Stimulated activated CD4-positive, alpha-beta T cell treated with anti-CD3 and anti-CD28 coated beads, Interleukin-2, amount 100 ng/mL, for 24 hours (primary cell): ENCODE measurements at regions not wholly inside any gene's neighbourhood (a gene's known extent, or its start where the extent isn't known, plus 50 kb on each side); places are given as distances from the start of the nearest gene placed in this dataset.
"Not testable (repeated sequence)": the region's sequence is repeated elsewhere in the genome, so short reads cannot be mapped to it uniquely, and the experiment has no call there.

Experiments
- DNase-seq, 2 donors: peaks; one replicate each; pipeline ENCODE4 v3.0.0-alpha.2; 2020

- DNase-seq, result no peak
Observed at GRCh38 chr2:117562654-117563053, 251.8 kb upstream of the DDX18 start.

GRCh38 chr2:117571590-117572349 lies 242.7 kb upstream of the DDX18 start:
- no peak for DNase-seq

- DNase-seq, result no peak
Observed at GRCh38 chr2:117587310-117587709, 227.2 kb upstream of the DDX18 start.

GRCh38 chr2:117603060-117603459 lies 211.4 kb upstream of the DDX18 start:
- no peak for DNase-seq

GRCh38 chr2:117603567-117603966 lies 210.9 kb upstream of the DDX18 start:
- no peak for DNase-seq

GRCh38 chr2:117607202-117607601 lies 207.3 kb upstream of the DDX18 start:
- no peak for DNase-seq

GRCh38 chr2:117613101-117613500 lies 201.4 kb upstream of the DDX18 start:
- DNase-seq, result no peak

- DNase-seq, result no peak
Observed at GRCh38 chr2:117614296-117614695, 200.2 kb upstream of the DDX18 start.

GRCh38 chr2:117614823-117615534 lies 199.5 kb upstream of the DDX18 start:
- DNase-seq, result no peak

- no peak for DNase-seq
Observed at GRCh38 chr2:117618607-117619006, 195.9 kb upstream of the DDX18 start.

- DNase-seq, result no peak
Observed at GRCh38 chr2:117621326-117621725, 193.2 kb upstream of the DDX18 start.

GRCh38 chr2:117623175-117623574 lies 191.3 kb upstream of the DDX18 start:
- not testable (repeated sequence) for DNase-seq

- no peak for DNase-seq
Observed at GRCh38 chr2:117631152-117631945, 183.1 kb upstream of the DDX18 start.

- DNase-seq, result no peak
Observed at GRCh38 chr2:117635481-117635880, 179.0 kb upstream of the DDX18 start.

GRCh38 chr2:117639401-117639800 lies 175.1 kb upstream of the DDX18 start:
- no peak for DNase-seq

- no peak for DNase-seq
Observed at GRCh38 chr2:117644403-117644802, 170.1 kb upstream of the DDX18 start.

- DNase-seq, result no peak
Observed at GRCh38 chr2:117645458-117645857, 169.0 kb upstream of the DDX18 start.

- DNase-seq, result no peak
Observed at GRCh38 chr2:117646099-117646498, 168.4 kb upstream of the DDX18 start.

GRCh38 chr2:117646872-117647271 lies 167.6 kb upstream of the DDX18 start:
- no peak for DNase-seq

GRCh38 chr2:117656546-117656945 lies 157.9 kb upstream of the DDX18 start:
- DNase-seq, result no peak

GRCh38 chr2:117661619-117662018 lies 152.9 kb upstream of the DDX18 start:
- DNase-seq, result no peak

- no peak for DNase-seq
Observed at GRCh38 chr2:117674172-117674571, 140.3 kb upstream of the DDX18 start.

- no peak for DNase-seq
Observed at GRCh38 chr2:117679952-117680351, 134.5 kb upstream of the DDX18 start.

- no peak for DNase-seq
Observed at GRCh38 chr2:117684919-117685318, 129.6 kb upstream of the DDX18 start.
